ENCODE measurements at regions not wholly inside any gene's neighbourhood (a gene's known extent, or its start where the extent isn't known, plus 50 kb on each side); places are given as distances from the start of the nearest gene placed in this dataset.
"Not testable (repeated sequence)": the region's sequence is repeated elsewhere in the genome, so short reads cannot be mapped to it uniquely, and the experiment has no call there.

- TF ChIP-seq, protein P1, sequence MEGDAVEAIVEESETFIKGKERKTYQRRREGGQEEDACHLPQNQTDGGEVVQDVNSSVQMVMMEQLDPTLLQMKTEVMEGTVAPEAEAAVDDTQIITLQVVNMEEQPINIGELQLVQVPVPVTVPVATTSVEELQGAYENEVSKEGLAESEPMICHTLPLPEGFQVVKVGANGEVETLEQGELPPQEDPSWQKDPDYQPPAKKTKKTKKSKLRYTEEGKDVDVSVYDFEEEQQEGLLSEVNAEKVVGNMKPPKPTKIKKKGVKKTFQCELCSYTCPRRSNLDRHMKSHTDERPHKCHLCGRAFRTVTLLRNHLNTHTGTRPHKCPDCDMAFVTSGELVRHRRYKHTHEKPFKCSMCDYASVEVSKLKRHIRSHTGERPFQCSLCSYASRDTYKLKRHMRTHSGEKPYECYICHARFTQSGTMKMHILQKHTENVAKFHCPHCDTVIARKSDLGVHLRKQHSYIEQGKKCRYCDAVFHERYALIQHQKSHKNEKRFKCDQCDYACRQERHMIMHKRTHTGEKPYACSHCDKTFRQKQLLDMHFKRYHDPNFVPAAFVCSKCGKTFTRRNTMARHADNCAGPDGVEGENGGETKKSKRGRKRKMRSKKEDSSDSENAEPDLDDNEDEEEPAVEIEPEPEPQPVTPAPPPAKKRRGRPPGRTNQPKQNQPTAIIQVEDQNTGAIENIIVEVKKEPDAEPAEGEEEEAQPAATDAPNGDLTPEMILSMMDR (IDR thresholded peaks at IDR 0.05), result not testable (repeated sequence)
- not testable (repeated sequence) for TF ChIP-seq POLR2A (IDR thresholded peaks at IDR 0.05)
Observed at GRCh38 chr15:101963687-101964086, 151.7 kb downstream of the OR4F15 start.
